HG03342 (cell line): ENCODE measurements at regions not wholly inside any gene's neighbourhood (a gene's known extent, or its start where the extent isn't known, plus 50 kb on each side); places are given as distances from the start of the nearest gene placed in this dataset.
A peak's percentile ranks its signal among the peaks of the same experiment; 100 is the strongest.
"Not testable (repeated sequence)": the region's sequence is repeated elsewhere in the genome, so short reads cannot be mapped to it uniquely, and the experiment has no call there.

Experiments
- ATAC-seq: cut with Tn5 transposase; IDR thresholded peaks from one replicate; pipeline ENCODE4 v1.9.1; 2021; ENCODE audit warnings: mild to moderate bottlenecking, moderate library complexity; ENCODE audit not compliant: unreplicated experiment

DNA sequence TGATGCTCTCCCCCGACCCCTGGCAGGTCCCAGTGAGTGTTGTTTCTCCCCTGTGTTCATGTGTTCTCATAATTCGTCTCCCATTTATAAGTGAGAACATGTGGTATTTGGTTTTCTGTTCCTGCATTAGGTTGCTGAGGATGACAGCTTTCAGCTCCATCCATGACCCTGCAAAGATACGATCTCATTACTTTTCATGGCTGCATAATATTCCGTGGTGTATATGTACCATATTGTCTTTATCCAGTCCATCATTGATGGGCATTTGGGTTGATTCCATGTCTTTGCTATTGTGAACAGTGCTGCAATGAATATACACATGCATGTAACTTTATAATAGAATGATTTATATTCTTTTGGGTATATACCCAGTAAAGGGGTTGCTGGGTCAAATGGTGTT, 321.5 kb downstream of the EMP1 start:
- ATAC-seq, result not testable (repeated sequence)

DNA sequence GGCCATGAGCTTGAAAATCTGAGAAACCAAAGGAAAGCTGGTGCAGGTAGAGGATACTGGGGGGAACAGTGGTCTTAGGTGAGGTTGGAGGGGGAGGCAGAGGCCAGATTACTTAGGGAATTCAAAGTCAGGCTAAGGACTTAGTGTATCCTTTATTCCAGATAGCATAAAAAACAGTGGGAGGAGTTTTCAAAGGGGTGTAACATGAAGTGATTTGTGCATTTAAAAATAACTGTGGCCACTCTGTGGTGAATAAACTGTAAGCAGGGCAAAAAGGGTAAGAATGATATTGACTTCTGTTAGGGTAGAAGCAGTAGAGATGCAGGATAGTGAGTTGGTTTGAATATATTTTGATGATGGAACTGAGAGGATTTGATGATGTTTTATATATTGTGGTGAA, 313.2 kb downstream of the EMP1 start:
- no peak for ATAC-seq

DNA sequence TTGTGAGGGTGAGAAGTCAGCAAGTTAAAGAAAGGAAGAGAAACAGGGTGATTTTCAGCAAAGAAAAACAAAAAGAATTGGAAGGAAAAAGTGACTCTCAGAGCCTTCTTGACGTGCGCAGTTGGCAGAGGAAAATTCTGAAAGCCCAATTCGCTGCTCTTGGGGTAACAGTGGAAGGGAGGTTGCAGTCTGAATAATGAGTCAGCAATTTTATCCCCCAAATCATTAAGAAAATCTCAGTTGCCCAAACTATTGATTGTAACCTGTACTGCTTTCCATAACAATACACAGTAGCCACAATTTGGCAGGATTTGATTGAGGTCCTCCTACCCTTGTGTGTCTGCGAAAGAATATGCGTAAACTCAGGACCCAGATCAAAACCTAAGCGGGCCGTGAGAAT, 309.1 kb downstream of the EMP1 start:
- no peak for ATAC-seq

DNA sequence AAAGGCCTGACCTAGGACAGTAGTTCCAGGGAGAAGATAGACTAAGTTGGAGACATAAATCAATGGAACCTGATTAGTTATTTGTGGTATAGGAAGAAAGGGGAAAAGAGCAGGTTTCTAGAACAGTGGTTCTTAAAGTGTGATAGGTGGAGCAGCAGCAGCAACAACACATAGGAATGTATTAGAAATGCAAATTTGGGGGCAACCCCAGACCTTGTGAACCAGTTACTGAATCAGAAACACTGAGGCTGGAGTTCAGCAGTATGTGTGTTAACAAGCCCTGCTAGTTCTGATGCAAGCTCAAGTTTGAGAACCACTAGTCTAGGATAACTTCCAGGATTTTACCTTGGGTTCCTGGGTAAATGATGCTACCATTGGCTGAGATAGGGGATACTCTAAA, 308.7 kb downstream of the EMP1 start:
- ATAC-seq, result no peak

DNA sequence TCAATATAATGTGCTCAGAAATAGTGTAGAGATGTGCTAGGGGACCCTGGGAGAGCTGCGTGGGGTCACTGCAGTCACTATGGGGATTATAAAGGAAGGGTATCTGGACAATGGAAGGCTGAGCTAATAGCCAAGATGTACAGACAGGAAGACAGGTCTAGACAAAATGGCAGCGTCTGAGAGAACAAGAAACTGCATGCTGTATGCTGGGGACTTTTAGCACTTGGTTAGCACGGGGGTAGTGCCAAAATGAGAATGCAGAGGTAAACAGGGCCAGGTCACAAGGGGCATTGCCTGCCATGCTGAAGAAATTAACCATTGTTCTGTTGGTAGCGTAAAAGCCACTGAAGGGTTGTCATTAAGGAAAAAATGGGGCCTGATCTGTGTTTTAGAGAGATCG, 308.2 kb downstream of the EMP1 start:
- no peak for ATAC-seq

DNA sequence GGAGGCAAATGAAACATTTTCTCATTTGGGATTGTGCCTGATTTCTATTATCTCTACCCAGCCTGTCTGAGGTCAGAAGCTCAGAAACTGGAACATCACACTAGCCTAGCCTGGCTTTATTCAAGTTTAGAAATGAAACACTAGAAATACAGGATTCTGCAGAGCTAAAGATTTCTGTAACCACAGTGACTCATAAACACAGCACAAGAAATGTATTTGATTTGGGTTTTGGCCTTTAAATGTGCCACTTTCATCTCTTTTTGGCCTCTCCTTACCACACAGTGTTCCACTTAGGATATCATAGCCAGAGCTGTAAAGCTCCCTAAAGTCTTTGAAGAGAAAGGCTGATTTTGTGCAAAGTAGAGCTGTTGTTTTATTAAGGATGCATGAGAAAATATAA, 307.5 kb downstream of the EMP1 start:
- no peak for ATAC-seq

DNA sequence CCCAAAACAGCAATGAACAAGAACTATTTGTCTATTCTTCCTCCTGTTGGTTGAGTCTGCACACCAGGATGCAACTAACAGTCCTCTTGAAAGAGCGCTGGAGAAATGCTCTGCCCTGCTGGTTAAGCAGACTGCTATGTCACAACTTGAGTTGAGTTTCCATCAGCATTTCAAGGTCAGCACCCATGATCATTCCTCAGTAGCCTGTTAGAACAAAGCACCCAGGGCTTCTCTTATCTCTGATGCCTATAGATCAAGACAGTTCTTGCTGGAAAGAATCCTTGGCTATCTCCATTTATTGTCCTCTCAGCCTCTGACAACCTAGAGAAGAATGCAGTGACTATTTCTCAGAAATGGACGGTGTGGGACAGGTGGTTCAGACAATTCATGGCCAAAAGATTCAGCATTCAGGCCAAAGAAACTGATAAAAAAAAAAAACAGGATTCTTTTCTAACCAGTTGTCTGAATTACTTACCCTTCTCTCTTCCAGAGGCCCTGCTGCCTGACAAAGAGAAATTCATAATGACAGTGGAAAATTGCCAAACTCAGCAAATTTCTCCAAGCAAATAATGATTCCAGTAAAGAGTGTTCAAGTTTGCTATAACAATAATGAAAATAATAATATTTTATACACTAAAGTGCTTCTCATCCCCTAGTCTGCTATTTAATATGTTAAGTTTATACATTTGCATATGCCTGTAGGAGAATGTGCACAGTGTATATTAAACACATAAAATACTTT, 306.7 kb downstream of the EMP1 start:
- ATAC-seq, result no peak

DNA sequence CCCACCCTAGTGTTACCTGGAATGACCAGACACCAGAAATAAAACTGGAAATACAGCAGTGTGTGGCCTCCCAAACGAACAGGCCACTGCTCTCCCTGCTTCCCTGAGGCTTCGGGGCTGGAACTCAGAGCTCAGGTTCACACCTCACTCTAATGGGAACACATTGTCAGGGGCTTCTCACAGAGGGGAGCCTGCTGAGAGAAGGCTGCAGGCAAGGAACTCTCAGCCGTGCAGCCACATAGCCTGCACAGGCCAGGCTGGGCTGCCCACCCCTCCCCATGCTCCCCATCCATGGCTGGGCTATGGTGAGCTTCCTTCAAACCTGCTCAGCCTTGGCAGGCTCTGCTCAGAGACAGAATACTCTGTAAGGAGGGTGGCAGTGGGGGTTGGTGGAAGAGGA, 302.5 kb downstream of the EMP1 start:
- ATAC-seq, result no peak

DNA sequence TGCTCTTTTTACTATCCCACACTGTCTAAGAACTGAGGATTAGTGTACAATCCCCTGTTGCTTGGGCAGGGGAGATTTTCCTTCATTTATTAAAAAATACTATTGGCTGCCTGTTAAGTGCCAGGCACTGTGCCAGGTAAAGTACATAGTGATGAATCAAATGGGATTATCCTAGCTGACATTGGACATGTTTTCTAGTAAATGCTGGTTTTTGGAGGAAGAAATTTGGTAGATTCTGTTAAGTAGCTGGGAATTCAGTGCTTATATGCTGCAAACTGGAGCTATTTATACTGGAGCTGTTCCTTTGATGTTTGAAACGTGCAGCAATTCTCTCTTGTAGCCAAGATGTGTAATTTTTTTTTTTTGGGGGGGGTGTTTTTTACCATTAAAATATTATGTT, 299.6 kb downstream of the EMP1 start:
- no peak for ATAC-seq

DNA sequence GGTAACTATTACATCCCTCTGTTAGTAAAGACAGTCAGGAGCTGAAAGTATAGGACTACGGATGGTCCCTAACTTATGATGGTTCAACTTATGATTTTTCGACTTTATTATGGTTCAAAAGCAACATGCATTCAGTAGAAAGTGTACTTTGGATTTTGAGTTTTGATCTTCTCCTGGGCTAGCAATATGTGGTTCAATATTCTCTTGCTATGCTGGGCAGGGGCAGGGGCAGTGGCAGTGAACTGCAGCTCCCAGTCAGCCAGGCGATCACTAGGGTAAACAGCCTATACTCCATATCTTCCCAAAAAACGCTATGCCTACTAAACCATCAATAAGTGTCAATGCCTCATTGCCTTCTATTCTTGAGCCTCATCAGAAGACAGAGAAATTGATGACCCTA, 292.7 kb downstream of the EMP1 start:
- ATAC-seq, result no peak

DNA sequence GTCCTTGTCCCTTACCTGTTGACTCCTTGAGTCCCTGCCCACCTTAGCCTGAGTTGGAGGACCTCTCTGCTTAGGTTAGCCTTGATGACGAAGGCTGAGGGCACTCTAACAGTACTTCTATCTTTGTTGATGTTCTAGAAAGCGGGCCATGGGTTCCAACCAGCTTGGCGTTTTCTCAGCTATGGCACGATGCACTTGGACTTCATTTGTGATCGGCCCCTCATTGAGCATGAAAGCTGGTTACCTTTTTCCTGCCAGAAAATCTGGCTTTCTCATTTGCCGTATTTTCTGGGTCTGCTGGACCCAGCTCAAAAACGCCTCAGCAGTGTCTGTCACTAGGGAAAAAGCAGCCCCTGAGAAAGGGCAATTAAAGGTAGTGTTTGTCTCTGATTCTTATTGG, 290.8 kb downstream of the EMP1 start:
- ATAC-seq, result no peak

DNA sequence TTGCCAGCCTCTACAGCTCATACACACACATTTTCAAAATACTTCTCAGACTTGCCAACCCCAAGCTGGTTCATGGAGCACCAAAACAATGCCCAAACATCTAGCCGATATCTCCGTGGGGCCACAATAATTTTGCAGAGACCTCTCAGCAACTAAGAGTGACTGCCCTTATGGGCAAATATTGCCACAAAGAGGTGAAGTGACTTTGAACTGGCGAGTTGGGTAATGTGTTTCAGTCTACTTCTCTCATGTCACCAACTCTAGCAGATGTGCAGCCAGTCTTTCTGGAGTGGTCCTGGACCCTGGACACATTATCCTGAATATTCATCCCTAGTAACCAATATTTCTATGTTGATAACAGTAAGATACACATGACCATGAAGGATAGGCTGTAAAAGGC, 290.3 kb downstream of the EMP1 start:
- ATAC-seq, result no peak

DNA sequence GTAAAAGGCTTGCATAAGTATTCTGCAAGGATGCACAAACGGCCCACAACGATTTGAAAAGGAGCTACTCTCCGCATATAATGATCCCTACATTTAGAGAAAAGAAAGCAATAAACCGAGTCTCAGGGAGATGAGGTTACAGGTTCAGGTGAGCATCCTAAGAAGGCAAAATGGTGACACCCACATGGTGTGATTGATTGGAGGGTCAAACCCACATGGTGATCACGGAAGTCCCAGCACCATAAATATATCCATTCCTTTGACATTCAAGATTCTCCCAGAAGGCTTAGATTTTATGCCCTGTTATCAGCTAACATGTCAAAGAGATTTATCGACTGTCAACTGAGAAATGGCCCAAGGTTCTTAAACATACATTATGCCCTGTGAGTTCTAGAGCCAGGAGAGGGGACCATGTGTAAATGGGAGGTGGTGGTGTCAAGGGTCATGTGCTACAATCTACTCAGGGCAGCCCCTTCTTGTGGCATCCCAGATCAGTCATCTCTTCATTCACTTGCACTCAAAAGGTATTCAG, 282.2 kb downstream of the EMP1 start:
- ATAC-seq, result no peak

DNA sequence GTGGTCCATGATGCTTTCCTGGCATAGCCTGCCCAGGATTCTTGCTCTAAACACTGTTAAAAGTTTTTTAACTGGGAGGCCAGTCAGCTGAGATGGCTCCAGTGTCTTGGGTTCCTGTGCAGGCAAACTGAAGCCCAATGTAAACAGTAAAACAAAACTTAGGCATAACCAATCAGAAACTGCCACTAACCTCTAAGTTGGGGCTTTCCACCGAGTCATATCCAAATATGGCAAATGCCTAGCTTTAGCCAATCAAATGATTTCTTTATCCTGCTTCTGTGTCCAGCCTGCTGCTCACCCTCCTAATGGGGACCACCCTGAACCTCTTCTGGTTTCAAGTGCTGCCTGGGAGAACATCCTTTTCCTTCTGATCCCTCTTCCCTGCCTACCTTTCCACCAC, 277.9 kb downstream of the EMP1 start:
- no peak for ATAC-seq

DNA sequence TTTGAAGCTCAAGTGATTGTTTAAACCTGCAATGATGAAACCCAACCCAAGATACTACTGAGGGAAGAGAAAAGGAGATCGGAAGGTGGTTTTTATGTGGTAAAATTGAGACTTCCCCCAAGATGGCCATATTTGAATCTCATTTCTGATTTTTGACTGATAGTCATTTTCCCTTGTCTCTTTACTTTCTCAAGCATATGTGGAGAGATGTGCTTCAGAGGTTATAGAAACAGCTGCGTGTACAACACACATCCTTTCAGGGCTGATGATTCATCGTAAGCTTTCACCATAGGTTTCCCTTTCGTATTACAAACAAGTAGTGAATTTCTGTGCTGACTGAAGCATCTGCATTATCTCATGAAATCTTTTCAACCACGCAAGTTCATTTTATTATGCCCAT, 276.2 kb downstream of the EMP1 start:
- peak; percentile 98 for ATAC-seq

DNA sequence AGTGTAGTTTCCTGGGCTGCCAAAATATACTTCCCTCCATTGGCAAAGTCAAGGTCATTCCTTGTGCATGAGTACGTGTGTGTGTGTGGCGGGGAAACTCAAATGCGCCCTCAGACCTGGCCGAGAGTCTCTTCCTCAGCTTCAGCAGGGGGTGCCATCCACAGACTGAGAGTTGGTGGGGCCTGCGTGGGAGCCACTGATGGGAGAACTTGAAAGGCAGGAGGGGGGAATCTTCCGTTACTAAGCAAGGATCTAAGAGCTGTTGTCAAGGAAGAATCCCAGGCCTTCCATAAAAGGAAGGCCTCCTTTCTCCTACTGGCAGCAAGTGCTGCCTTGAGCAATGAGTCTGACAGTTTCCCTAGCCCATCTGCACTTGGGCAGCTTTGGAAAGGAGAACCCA, 274.9 kb downstream of the EMP1 start:
- ATAC-seq, result no peak

DNA sequence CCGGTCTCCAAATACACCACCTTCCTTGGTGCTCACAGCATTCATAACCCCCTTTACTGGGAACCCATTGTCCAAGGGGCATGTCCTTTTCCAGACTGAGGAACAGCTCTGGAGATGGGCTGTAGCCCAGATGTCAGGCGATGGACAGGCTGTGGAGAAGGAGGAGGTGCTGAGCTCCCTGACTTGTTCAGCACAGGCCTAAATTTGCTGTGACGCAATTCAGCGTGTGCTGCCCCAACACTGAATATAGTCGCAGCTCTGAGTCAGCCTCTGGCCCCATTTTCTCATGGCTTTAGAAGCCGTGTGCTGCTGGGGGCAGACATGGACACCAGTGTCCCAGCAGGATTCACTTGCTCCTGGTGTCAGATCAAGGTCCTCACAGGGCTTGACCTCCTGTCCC, 269.1 kb downstream of the EMP1 start:
- ATAC-seq, result no peak

DNA sequence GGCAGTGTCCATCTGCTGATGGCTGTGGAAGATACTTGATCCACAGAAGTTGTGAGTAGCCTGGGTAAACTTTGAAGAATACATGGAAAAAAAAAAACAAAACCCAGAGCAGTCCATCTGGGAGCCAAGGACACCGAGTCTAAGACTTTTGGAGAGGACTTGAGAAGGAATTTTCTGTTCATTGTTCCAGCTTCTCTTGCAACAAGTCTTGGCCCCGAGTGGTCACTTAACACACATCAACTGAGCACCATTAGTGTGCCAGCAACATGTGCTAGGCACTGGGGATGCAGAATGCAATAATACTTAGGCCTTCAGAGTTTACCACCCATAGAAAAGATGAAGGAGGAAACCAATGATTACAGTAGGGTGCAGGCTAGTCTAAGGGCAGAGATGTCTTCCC, 266.7 kb downstream of the EMP1 start:
- no peak for ATAC-seq

DNA sequence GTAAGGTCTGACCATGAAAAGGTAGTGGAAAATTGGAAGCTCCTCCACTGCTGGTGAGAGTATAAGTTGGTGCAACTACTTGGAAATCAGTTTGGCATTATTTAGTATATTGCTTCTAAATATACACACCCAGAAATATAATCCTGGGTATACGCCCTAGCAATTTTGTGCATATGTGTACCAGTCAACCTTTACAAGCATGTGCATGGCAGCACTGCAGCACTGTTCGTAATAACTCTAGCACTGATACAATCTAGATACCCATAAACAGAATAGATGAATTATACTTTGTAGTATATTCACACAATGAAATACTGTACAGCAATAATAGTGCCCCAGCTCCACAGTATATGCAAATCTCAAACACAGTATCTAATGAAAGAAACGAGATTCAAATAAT, 265.9 kb downstream of the EMP1 start:
- no peak for ATAC-seq

DNA sequence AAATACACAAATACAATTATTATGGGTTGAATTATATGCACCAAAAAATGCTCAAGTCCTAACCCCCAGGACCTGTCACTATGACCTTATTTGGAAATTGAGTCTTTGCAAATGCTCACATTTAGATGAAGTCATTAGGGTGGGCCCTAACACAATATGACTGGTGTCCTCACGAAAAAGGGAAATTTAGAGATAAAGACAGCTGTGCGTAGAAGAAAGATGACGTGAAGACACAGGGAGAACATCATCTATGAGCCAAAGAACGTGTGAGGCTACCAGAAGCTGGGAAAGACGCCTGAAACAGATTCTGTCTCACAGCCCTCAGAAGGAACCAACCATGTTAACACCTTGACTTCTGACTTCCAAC, 259.2 kb downstream of the EMP1 start:
- no peak for ATAC-seq

DNA sequence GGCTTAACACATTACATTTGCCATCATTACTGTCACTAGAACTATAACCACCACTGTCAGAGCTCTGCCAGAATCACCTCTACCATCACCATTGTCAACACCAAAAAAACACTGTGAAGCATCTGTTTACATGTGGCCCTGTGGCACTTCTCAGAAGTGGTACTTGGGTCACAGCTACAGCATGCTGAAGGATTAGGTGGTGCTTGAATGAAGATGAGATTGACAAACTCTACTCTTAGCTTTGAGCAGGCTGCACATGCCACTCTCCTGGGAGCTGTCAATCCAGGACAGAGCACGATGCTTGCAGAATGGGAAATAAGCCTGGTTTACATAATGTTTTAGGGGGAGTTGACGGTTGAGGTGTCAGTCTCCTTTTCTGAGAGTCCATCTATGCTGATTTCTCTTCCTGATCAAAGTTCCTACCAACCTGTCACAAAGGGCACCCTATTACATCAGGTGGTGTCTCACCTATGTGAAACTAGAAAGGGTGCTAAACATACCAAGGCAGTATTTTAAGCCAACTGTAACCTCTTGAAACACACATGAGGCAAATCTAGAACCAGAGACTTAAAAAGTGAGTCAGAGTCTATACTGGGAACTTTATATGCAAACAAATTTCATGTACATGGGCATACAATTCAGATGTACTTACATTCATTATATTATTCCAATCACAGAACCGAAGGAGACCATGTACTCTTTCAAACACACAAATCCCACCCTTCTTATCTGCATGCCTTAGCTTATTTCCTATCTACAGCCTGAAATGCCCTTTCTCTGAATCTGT, 258.7 kb downstream of the EMP1 start:
- ATAC-seq, result no peak

DNA sequence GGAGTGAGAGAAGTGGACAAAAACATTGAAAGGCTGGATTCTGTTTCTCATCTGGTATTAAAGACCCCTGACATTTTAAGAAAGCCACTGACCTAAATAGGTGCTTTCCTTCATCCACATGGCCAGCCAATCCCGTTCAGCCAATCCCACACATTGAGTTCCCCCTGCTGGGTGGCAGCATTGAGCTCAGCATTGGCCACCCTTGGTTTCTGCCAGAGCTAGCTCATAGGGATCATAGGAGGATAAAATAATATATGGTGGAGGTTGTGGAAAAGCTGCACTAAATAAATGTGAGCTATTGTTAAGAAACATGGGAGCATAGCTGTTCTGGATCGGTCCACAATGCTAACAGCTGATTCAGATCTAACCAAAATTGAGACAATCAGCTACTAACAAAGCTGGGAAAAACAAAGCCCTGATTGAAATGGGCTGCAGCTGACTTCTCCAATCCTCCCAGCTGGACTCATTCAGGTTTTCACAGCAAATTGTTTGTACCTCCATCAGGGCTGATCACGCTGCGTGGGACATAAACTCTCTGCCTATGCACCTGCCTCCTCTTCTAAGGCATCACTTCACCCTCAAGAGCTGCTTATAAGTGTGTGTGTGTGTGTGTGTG, 256.5 kb downstream of the EMP1 start:
- no peak for ATAC-seq
